Gastrocnemius medialis (tissue), 4 donors: ENCODE measurements at regions not wholly inside any gene's neighbourhood (a gene's known extent, or its start where the extent isn't known, plus 50 kb on each side); places are given as distances from the start of the nearest gene placed in this dataset.
"Not testable (repeated sequence)": the region's sequence is repeated elsewhere in the genome, so short reads cannot be mapped to it uniquely, and the experiment has no call there.

ENCODE experiments used
- ATAC-seq, 2 donors: fragments of 150-250 bp; one replicate each; pipeline ENCODE4 v1.9.1; 2016
- DNase-seq, 2 donors: peaks; one replicate each; pipeline ENCODE4 v3.0.0-alpha.2; 2019
- H3K27ac ChIP-seq, 4 donors: fragments of 200-600 bp; sonication (generic); 1 replicate in 1 of 4; 2 replicates in 3 of 4; pipeline ENCODE4 v1.5.1; 2016 to 2018; ENCODE audit warnings: mild to moderate bottlenecking in 2 of 4, moderate library complexity in 1 of 4
- H3K27me3 ChIP-seq, 3 donors: fragments of 200-600 bp; sonication (generic) in 2 of 3; 1 replicate in 1 of 3; 2 replicates in 2 of 3; pipeline versions ENCODE4 v1.5.1 to v1.6.0; 2016 to 2019; ENCODE audit warnings: mild to moderate bottlenecking in 1 of 3, moderate library complexity in 1 of 3
- H3K36me3 ChIP-seq, 2 donors: fragments of 200-600 bp; sonication (generic) in 1 of 2; one replicate each; pipeline ENCODE4 v1.5.1; 2017 to 2018
- H3K4me1 ChIP-seq, 2 donors: fragments of 200-600 bp; sonication (generic) in 1 of 2; one replicate each; pipeline ENCODE4 v1.5.1; 2016 to 2017; ENCODE audit warnings: mild to moderate bottlenecking in 2 of 2
- H3K4me3 ChIP-seq, 4 donors: fragments of 200-600 bp; sonication (generic) in 3 of 4; 1 replicate in 1 of 4; 2 replicates in 3 of 4; pipeline ENCODE4 v1.5.1; 2016 to 2019; ENCODE audit warnings: mild to moderate bottlenecking in 2 of 4
- H3K9me3 ChIP-seq, 3 donors: fragments of 200-600 bp; sonication (generic) in 2 of 3; 1 replicate in 1 of 3; 2 replicates in 2 of 3; pipeline ENCODE4 v1.5.1; 2016 to 2019
- POLR2A ChIP-seq, 2 donors: fragments of 450-650 bp; IDR thresholded peaks; one replicate each; pipeline ENCODE4 v1.6.1; 2017; ENCODE audit warnings: antibody characterized with exemption in 2 of 2, mild to moderate bottlenecking in 2 of 2, moderate library complexity in 2 of 2
- in situ Hi-C, 4 donors: fragments of 200-750 bp; cut with MboI; loops; one replicate each; pipeline versions ENCODE4 v1.15.0 to v1.8.0; 2017; ENCODE audit warnings: low sequenced_read_pairs in 4 of 4
- intact Hi-C: fragments of 100-400 bp; cut with DNase I; formaldehyde crosslinking; loops from one replicate; pipeline ENCODE4 v1.15.1; 2023; ENCODE audit warnings: low total_unique reads
- TF ChIP-seq, protein P1 (sequence below), 5 experiments: fragments of 450-650 bp in 3 of 5; fragments of 200-600 bp in 2 of 5; sonication (generic) in 2 of 5; IDR thresholded peaks in 4 of 5; conservative IDR thresholded peaks in 1 of 5; 1 replicate in 4 of 5; 2 replicates in 1 of 5; pipeline ENCODE4 v1.5.1; 2016 to 2019; ENCODE audit warnings: antibody characterized with exemption in 5 of 5, mild to moderate bottlenecking in 3 of 5, moderate library complexity in 3 of 5

GRCh38 chr9:90226839-90227338, 415.7 kb downstream of the DIRAS2 start:
- H3K4me3 ChIP-seq, H3K9me3 ChIP-seq, H3K27me3 ChIP-seq, in situ Hi-C loops, H3K36me3 ChIP-seq, H3K4me1 ChIP-seq, DNase-seq, intact Hi-C loops, ATAC-seq, H3K27ac ChIP-seq: not testable (repeated sequence)
- TF ChIP-seq, protein P1, sequence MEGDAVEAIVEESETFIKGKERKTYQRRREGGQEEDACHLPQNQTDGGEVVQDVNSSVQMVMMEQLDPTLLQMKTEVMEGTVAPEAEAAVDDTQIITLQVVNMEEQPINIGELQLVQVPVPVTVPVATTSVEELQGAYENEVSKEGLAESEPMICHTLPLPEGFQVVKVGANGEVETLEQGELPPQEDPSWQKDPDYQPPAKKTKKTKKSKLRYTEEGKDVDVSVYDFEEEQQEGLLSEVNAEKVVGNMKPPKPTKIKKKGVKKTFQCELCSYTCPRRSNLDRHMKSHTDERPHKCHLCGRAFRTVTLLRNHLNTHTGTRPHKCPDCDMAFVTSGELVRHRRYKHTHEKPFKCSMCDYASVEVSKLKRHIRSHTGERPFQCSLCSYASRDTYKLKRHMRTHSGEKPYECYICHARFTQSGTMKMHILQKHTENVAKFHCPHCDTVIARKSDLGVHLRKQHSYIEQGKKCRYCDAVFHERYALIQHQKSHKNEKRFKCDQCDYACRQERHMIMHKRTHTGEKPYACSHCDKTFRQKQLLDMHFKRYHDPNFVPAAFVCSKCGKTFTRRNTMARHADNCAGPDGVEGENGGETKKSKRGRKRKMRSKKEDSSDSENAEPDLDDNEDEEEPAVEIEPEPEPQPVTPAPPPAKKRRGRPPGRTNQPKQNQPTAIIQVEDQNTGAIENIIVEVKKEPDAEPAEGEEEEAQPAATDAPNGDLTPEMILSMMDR (IDR thresholded peaks at IDR 0.05 in 4 of 5, conservative IDR thresholded peaks at IDR 0.05 in 1 of 5) = peak in 2 of 5 experiments; percentile 25 to 35

- ATAC-seq, H3K27me3 ChIP-seq, intact Hi-C loops, H3K27ac ChIP-seq, H3K4me3 ChIP-seq, in situ Hi-C loops, DNase-seq, H3K4me1 ChIP-seq, H3K9me3 ChIP-seq, H3K36me3 ChIP-seq: not testable (repeated sequence)
These were observed 409.5 kb downstream of the DIRAS2 start for GRCh38 chr9:90233081-90233480.

- Histone ChIP-seq H3K4me3 (no peak overlapping the region), H3K9me3 (no peaks in the 10 kb centered on the region), H3K36me3 (no peaks in the 10 kb centered on the region), H3K27me3 (no peaks in the 10 kb centered on the region), H3K4me1 (no peaks in the 10 kb centered on the region), H3K27ac (no peak overlapping the region)
- DNase-seq (no peak), ATAC-seq (no peak)
- intact Hi-C loops = no loop called here
- in situ Hi-C loops = no loop called here
- TF ChIP-seq, protein P1 (IDR thresholded peaks at IDR 0.05 in 4 of 5, conservative IDR thresholded peaks at IDR 0.05 in 1 of 5) = no peak
- no peak for TF ChIP-seq POLR2A (IDR thresholded peaks at IDR 0.05)
These were observed 402.1 kb downstream of the DIRAS2 start for GRCh38 chr9:90240541-90240940.

DNA sequence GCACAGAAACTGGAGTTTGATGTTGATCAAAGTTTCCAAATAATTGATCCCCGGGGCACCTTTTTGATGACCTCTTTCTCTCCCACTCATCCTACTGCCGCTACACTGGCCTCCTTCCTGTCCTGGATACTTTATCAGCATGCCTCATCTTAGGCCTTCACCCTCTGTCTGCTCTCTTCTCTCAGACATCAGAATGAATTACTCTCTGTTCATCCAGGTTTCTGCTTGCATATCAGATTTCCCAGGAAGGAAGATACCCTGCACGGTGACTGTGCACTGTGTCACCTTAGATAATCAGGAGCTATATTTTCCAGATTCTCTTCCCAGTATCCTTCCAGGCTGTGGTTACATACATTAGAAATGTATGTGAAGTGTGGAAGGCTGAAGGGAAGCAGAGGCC, 397.0 kb downstream of the DIRAS2 start:
- Histone ChIP-seq H3K27me3 (no peaks in the 10 kb centered on the region), H3K4me1 (no peaks in the 10 kb centered on the region), H3K9me3 (no peaks in the 10 kb centered on the region), H3K36me3 (no peaks in the 10 kb centered on the region), H3K4me3 (no peak overlapping the region), H3K27ac (no peak overlapping the region)
- in situ Hi-C loops (no loop called here), intact Hi-C loops (no loop called here)
- TF ChIP-seq POLR2A (IDR thresholded peaks at IDR 0.05) = no peak
- DNase-seq (no peak), ATAC-seq (no peak)

GRCh38 chr9:90249094-90249493, 393.5 kb downstream of the DIRAS2 start:
- in situ Hi-C loops = no loop called here
- ATAC-seq (no peak), DNase-seq (no peak)
- Histone ChIP-seq H3K9me3 (no peaks in the 10 kb centered on the region), H3K27me3 (no peaks in the 10 kb centered on the region), H3K27ac (no peak overlapping the region), H3K4me1 (no peaks in the 10 kb centered on the region), H3K36me3 (no peaks in the 10 kb centered on the region), H3K4me3 (no peak overlapping the region)
- TF ChIP-seq, protein P1 (IDR thresholded peaks at IDR 0.05 in 4 of 5, conservative IDR thresholded peaks at IDR 0.05 in 1 of 5) = no peak
- TF ChIP-seq POLR2A (IDR thresholded peaks at IDR 0.05) = no peak
- intact Hi-C loops = no loop called here

- in situ Hi-C loops (no loop called here), intact Hi-C loops (no loop called here)
- Histone ChIP-seq H3K27ac (no peak overlapping the region), H3K27me3 (no peaks in the 10 kb centered on the region), H3K4me1 (no peaks in the 10 kb centered on the region), H3K9me3 (no peaks in the 10 kb centered on the region), H3K36me3 (no peaks in the 10 kb centered on the region), H3K4me3 (no peak overlapping the region)
- no peak for ATAC-seq
- TF ChIP-seq, protein P1 (IDR thresholded peaks at IDR 0.05 in 4 of 5, conservative IDR thresholded peaks at IDR 0.05 in 1 of 5) = no peak
- TF ChIP-seq POLR2A (IDR thresholded peaks at IDR 0.05) = no peak
- no peak for DNase-seq
These were observed 391.3 kb downstream of the DIRAS2 start for GRCh38 chr9:90251316-90251715.
